Progenitor cell of endocrine pancreas (in vitro differentiated cells): ENCODE measurements at regions not wholly inside any gene's neighbourhood (a gene's known extent, or its start where the extent isn't known, plus 50 kb on each side); places are given as distances from the start of the nearest gene placed in this dataset.

Experiments used
- DNase-seq: peaks from one replicate; pipeline ENCODE4 v3.0.0; 2021; ENCODE audit warnings: low spot score; ENCODE audit not compliant: unreplicated experiment
- H3K27ac Mint-ChIP-seq: 2 replicates; pipeline ENCODE4 v1.8.0; 2021; ENCODE audit warnings: mild to moderate bottlenecking, moderate library complexity, mixed read lengths
- H3K27me3 Mint-ChIP-seq: 2 replicates; pipeline ENCODE4 v1.8.0; 2021; ENCODE audit warnings: mixed read lengths
- H3K36me3 Mint-ChIP-seq: 2 replicates; pipeline ENCODE4 v1.8.0; 2022; ENCODE audit warnings: mixed read lengths; ENCODE audit not compliant: insufficient read depth
- H3K4me1 Mint-ChIP-seq: 2 replicates; pipeline ENCODE4 v1.8.0; 2021; ENCODE audit warnings: low read depth, mixed read lengths
- H3K4me3 Mint-ChIP-seq: 2 replicates; pipeline ENCODE4 v1.8.0; 2021; ENCODE audit warnings: low read depth, mild to moderate bottlenecking, moderate library complexity, mixed read lengths
- H3K9me3 Mint-ChIP-seq: 2 replicates; pipeline ENCODE4 v1.8.0; 2021; ENCODE audit warnings: low read depth, mixed read lengths
- CTCF ChIP-seq: fragments of 200-600 bp; sonication (generic); IDR thresholded peaks from one replicate; pipeline ENCODE4 v1.5.0; 2021; ENCODE audit warnings: antibody characterized with exemption, mild to moderate bottlenecking; ENCODE audit not compliant: unreplicated experiment

GRCh38 chr2:8168022-8168717 lies 513.7 kb upstream of the ID2 start:
- Mint-ChIP-seq H3K9me3 (no peaks in the 10 kb centered on the region), H3K27ac (no peak overlapping the region), H3K4me3 (no peak overlapping the region), H3K27me3 (peaks cover 13% of the 10 kb centered on the region), H3K4me1 (peaks cover 5% of the 10 kb centered on the region), H3K36me3 (no peaks in the 10 kb centered on the region)
- no peak for TF ChIP-seq CTCF
- DNase-seq: no peak

GRCh38 chr2:8168876-8169424 lies 512.9 kb upstream of the ID2 start:
- no peaks in the 10 kb centered on the region for H3K36me3 Mint-ChIP-seq
- H3K27me3 Mint-ChIP-seq: peaks cover 13% of the 10 kb centered on the region
- H3K9me3 Mint-ChIP-seq: no peaks in the 10 kb centered on the region
- H3K27ac Mint-ChIP-seq: no peak overlapping the region
- H3K4me1 Mint-ChIP-seq: peaks cover 5% of the 10 kb centered on the region
- no peak overlapping the region for H3K4me3 Mint-ChIP-seq
- TF ChIP-seq CTCF: no peak
- no peak for DNase-seq

GRCh38 chr2:8169443-8169842 lies 512.4 kb upstream of the ID2 start:
- H3K9me3 Mint-ChIP-seq: no peaks in the 10 kb centered on the region
- no peaks in the 10 kb centered on the region for H3K36me3 Mint-ChIP-seq
- TF ChIP-seq CTCF: no peak
- no peak overlapping the region for H3K4me3 Mint-ChIP-seq
- DNase-seq: no peak
- peaks cover 13% of the 10 kb centered on the region for H3K27me3 Mint-ChIP-seq
- H3K27ac Mint-ChIP-seq: no peak overlapping the region
- peaks cover 5% of the 10 kb centered on the region for H3K4me1 Mint-ChIP-seq

GRCh38 chr2:8170552-8171327 lies 511.1 kb upstream of the ID2 start:
- H3K9me3 Mint-ChIP-seq: peaks cover 3% of the 10 kb centered on the region
- H3K27me3 Mint-ChIP-seq: peaks cover 13% of the 10 kb centered on the region
- no peak overlapping the region for H3K4me3 Mint-ChIP-seq
- H3K36me3 Mint-ChIP-seq: no peaks in the 10 kb centered on the region
- DNase-seq: no peak
- peaks cover 5% of the 10 kb centered on the region for H3K4me1 Mint-ChIP-seq
- H3K27ac Mint-ChIP-seq: no peak overlapping the region
- no peak for TF ChIP-seq CTCF

GRCh38 chr2:8171608-8172007 lies 510.2 kb upstream of the ID2 start:
- H3K9me3 Mint-ChIP-seq: peaks cover 3% of the 10 kb centered on the region
- H3K27ac Mint-ChIP-seq: no peak overlapping the region
- H3K4me1 Mint-ChIP-seq: peaks cover 5% of the 10 kb centered on the region
- no peaks in the 10 kb centered on the region for H3K36me3 Mint-ChIP-seq
- no peak for DNase-seq
- TF ChIP-seq CTCF: no peak
- H3K4me3 Mint-ChIP-seq: no peak overlapping the region
- H3K27me3 Mint-ChIP-seq: peaks cover 13% of the 10 kb centered on the region
